ENCODE measurements at regions not wholly inside any gene's neighbourhood (a gene's known extent, or its start where the extent isn't known, plus 50 kb on each side); places are given as distances from the start of the nearest gene placed in this dataset.

DNA sequence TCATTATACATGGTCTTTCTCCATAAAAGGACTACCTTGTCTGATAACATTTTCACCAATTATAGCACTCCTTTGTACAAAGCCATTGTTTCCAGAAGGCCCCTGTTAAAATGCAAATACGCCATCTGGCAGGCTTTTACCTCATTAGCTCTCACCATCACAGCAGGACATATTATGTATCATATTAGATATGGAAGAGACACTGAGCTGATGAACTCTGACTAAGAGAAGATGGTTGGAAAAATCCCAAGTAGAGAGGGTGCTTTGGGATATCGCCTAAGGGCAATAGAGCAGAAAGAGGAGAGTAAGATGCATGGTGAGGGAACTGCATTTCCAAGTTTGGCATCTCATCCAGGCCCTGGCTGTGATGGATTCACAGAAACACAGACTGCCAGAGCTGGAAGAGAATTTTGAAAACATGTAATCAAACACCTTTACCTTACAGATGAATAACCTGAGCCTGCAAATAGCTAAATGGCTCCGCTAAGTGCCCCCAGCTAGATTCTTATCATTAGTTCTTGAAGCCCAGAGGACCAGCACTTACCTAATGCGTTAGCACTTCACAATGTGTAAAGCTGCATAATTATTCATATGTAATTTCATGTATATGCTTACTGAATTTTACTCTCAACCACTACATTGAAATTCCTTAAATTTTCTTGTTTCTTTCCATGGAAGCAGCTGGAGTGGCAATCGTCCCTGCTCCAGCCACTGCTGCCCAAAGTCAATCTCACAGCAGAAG lies 393.6 kb upstream of the IZUMO3 start:
- TF ChIP-seq YY1 (IDR thresholded peaks at IDR 0.05; ENCODE audit: insufficient read depth, insufficient read length), result no peak
- no peak for TF ChIP-seq ZNF274 (IDR thresholded peaks at IDR 0.05; ENCODE audit: low read depth, low read length)
- no peak for TF ChIP-seq SUZ12 (IDR thresholded peaks at IDR 0.05; ENCODE audit: extremely low read depth, insufficient read depth, insufficient read length)
